PC-9 (cell line): ENCODE measurements at regions not wholly inside any gene's neighbourhood (a gene's known extent, or its start where the extent isn't known, plus 50 kb on each side); places are given as distances from the start of the nearest gene placed in this dataset.

ENCODE experiments used
- CTCF ChIP-seq: fragments of 200-600 bp; sonication (generic); conservative IDR thresholded peaks from 2 replicates; pipeline ENCODE4 v1.6.1; 2017; ENCODE audit warnings: mixed run types, antibody characterized with exemption, mild to moderate bottlenecking, moderate library complexity
- EZH2 ChIP-seq: fragments of 200-600 bp; sonication (generic); IDR thresholded peaks from 2 replicates; pipeline ENCODE4 v1.8.0; 2017; ENCODE audit warnings: antibody characterized with exemption, low read depth

- TF ChIP-seq CTCF (no peak), EZH2 (no peak)
Observed at GRCh38 chr18:4593895-4594294, 138.8 kb upstream of the DLGAP1 start.
